ENCODE measurements at regions not wholly inside any gene's neighbourhood (a gene's known extent, or its start where the extent isn't known, plus 50 kb on each side); places are given as distances from the start of the nearest gene placed in this dataset.
"Not testable (repeated sequence)": the region's sequence is repeated elsewhere in the genome, so short reads cannot be mapped to it uniquely, and the experiment has no call there.

DNA sequence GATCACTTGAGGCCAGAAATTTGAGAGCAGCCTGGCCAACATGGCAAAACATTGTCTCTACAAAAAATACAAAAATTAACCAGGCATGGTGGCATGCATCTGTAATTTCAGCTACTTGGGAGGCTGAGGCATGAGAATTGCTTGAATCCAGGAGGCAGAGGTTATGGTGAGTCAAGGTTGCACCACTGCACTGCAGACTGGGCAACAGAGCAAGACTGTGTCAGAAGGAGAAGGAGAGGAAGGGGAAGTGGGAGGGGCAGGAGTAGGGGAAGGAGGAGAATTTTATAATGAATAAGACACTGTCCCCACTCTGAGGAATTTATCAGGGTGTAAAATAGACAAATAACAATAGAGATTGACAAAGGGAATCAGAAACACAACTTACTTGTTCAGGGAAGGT is 440.6 kb upstream of the DYNLRB2 start:
- Histone ChIP-seq H3K36me3 (no peaks in the 10 kb centered on the region), H3K27ac (no peak overlapping the region), H3K27me3 (no peaks in the 10 kb centered on the region), H3K4me1 (no peaks in the 10 kb centered on the region), H3K9me3 (no peaks in the 10 kb centered on the region), H3K4me3 (no peak overlapping the region)
- TF ChIP-seq CTCF (IDR thresholded peaks at IDR 0.05) (no peak), POLR2A (IDR thresholded peaks at IDR 0.05) (no peak)
- DNase-seq: no peak

DNA sequence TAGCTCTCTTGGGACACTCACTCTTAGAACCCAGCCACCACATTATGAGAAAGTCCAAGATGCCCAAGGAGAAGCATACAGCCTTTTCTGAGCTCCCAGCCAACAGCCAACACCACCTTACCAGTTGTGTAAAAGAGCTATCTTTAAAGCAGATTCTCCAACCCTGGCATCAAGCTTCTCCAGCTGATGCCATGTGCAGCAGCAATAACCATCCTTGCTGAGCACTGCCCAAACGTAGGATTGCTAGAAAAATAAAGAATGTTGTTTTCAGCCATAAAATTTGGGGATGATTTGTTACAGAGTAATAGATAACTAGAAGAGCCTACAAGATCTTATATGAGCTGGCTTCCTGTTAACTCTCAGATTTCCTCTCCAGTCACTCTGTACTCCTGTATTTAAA is 443.7 kb upstream of the DYNLRB2 start:
- DNase-seq: no peak
- Histone ChIP-seq H3K4me1 (no peaks in the 10 kb centered on the region), H3K27me3 (no peaks in the 10 kb centered on the region), H3K36me3 (no peaks in the 10 kb centered on the region), H3K4me3 (no peak overlapping the region), H3K9me3 (no peaks in the 10 kb centered on the region), H3K27ac (no peak overlapping the region)
- no peak for TF ChIP-seq CTCF (IDR thresholded peaks at IDR 0.05)
- TF ChIP-seq POLR2A (IDR thresholded peaks at IDR 0.05): no peak

DNA sequence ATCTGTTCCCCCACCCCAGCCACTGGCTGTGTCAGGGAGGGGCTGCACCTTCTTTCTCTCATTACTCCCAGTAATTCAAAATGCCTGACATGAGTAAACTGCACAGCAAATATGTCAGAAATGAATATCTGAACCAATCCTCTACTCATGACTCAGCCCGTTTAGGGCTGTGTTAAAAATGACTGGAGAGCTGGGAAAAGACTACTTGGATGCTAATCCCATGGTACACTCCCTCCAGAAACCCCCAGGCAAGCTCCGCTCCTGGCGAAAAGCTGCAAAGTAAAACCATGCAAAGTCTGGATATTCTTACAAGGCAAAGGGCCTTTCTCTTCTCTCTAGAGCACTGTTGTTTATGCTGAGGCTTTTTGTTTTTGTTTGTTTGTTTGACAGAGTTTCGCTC is 448.1 kb upstream of the DYNLRB2 start:
- no peak for DNase-seq
- no peaks in the 10 kb centered on the region for H3K27me3 ChIP-seq
- no peaks in the 10 kb centered on the region for H3K9me3 ChIP-seq
- no peaks in the 10 kb centered on the region for H3K4me1 ChIP-seq
- no peaks in the 10 kb centered on the region for H3K36me3 ChIP-seq
- no peak overlapping the region for H3K27ac ChIP-seq
- TF ChIP-seq POLR2A (IDR thresholded peaks at IDR 0.05): no peak
- H3K4me3 ChIP-seq: no peak overlapping the region

DNA sequence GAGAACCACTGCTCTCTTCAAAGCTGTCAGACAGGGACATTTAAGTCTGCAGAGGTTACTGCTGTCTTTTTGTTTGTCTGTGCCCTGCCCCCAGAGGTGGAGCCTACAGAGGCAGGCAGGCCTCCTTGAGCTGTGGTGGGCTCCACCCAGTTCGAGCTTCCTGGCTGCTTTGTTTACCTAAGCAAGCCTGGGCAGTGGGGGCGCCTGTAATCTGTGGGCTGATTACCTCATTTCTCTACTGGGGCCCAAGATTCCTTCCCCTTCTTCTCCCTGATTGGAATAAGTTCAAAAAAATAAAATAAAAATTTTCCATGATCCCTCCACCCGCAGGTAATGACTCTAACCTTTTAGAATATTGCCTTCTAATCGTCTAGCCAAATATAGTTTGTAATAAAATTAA is 449.3 kb upstream of the DYNLRB2 start:
- DNase-seq, H3K27me3 ChIP-seq, H3K4me3 ChIP-seq, H3K4me1 ChIP-seq, H3K36me3 ChIP-seq, H3K9me3 ChIP-seq, H3K27ac ChIP-seq: not testable (repeated sequence)

- no peak for DNase-seq
- Histone ChIP-seq H3K4me1 (peaks cover 0 to 11% (median 2%) of the 10 kb centered on the region in 4 donors), H3K36me3 (no peaks in the 10 kb centered on the region), H3K27me3 (no peaks in the 10 kb centered on the region), H3K27ac (no peak overlapping the region), H3K9me3 (no peaks in the 10 kb centered on the region), H3K4me3 (no peak overlapping the region)
- TF ChIP-seq POLR2A (IDR thresholded peaks at IDR 0.05): no peak
- TF ChIP-seq CTCF (IDR thresholded peaks at IDR 0.05): no peak
Measured at GRCh38 chr16:80085606-80086005, 455.2 kb upstream of the DYNLRB2 start.

DNA sequence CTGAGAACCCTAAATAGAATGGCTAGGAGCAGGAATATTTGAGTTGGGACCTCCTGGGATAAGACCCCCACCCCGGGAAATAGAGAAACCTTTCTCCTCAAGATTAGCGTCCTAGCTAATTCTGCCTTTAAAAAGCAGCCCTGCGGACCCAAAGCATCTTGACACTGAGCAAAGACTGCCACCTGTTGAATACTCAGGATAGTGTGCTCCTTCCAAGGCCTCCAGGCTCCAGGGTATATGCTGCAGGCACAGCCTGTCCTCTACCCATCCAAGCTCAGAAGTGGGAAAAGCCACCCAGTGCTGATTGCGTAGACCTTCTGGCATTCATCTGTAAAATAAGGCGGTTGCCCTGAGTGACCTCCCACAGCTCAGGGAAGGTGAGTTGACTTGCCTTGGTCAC is 456.2 kb upstream of the DYNLRB2 start:
- no peaks in the 10 kb centered on the region for H3K9me3 ChIP-seq

More for the DNA sequence above, 456.2 kb upstream of the DYNLRB2 start:
- peak in 4 of 6 experiments; percentile 35 to 84 (median 74) for TF ChIP-seq CTCF (IDR thresholded peaks at IDR 0.05)
- no peak for TF ChIP-seq POLR2A (IDR thresholded peaks at IDR 0.05)
- Histone ChIP-seq H3K36me3 (no peaks in the 10 kb centered on the region), H3K27me3 (no peaks in the 10 kb centered on the region), H3K4me1 (peaks cover 0 to 11% (median 2%) of the 10 kb centered on the region in 4 donors), H3K4me3 (no peak overlapping the region), H3K27ac (no peak overlapping the region)
- peak in 1 of 3 donors; percentile 70 for DNase-seq

Measured in Peyer's patch (tissue), 4 donors.